HepG2 (cell line): ENCODE measurements at regions not wholly inside any gene's neighbourhood (a gene's known extent, or its start where the extent isn't known, plus 50 kb on each side); places are given as distances from the start of the nearest gene placed in this dataset.

ENCODE experiments used
- ATAC-seq: fragments of 200-7000 bp; cut with Tn5 transposase; 3 replicates; pipeline ENCODE4 v1.9.1; 2020; ENCODE audit warnings: mild to moderate bottlenecking, moderate library complexity
- BruUV-seq: library from RNA; stranded (reverse); fragments of 400-500 nt; replicated peaks from 2 replicates; lab custom pipeline; 2021; lab: Mats Ljungman, UMichigan
- CTCF ChIA-PET: fragments of 300-600 bp; formaldehyde crosslinking; extraction: SDS; loops from one replicate; lab custom pipeline; 2021; ENCODE audit warnings: low total read pairs, inconsistent platforms, low intra/inter-chr PET ratio; lab: Yijun Ruan, JAX
- POLR2A ChIA-PET: fragments of 350-600 bp; sonication (Branson Sonifier 250); formaldehyde crosslinking; loops from one replicate; lab custom pipeline; 2020; ENCODE audit warnings: antibody characterized with exemption, inconsistent platforms; lab: Yijun Ruan, JAX
- DNase-seq: peaks from one replicate; pipeline ENCODE4 v3.0.0-alpha.2; 2015; ENCODE audit warnings: low spot score
- FAIRE-seq: peaks from 3 replicates; lab custom pipeline; 2011; peaks lifted over from hg19 to GRCh38; lab: Jason Lieb, UNC
- H2AFZ ChIP-seq: one replicate; pipeline ENCODE4 v1.6.1; 2011; ENCODE audit warnings: low read length, inconsistent platforms
- H3K27ac ChIP-seq: fragments of 300-600 bp; 3 replicates; pipeline ENCODE4 v1.8.0; 2011; ENCODE audit warnings: mixed run types, mild to moderate bottlenecking, mixed read lengths, low read length, inconsistent platforms; ENCODE audit not compliant: insufficient read depth; ENCODE audit errors: extremely low read length
- H3K27me3 ChIP-seq, 2 experiments: fragments of 200-600 bp in 1 of 2; 2 replicates in 1 of 2; 3 replicates in 1 of 2; pipeline versions ENCODE4 v1.6.0 to v1.8.0; 2011; ENCODE audit warnings: low read length in 2 of 2, mild to moderate bottlenecking in 2 of 2, moderate library complexity in 2 of 2, inconsistent platforms in 1 of 2; ENCODE audit not compliant: insufficient read depth in 2 of 2, control insufficient read depth in 1 of 2
- H3K36me3 ChIP-seq, 2 experiments: fragments of 200-600 bp in 1 of 2; replicated peaks in 1 of 2; 2 replicates in 1 of 2; 3 replicates in 1 of 2; pipeline versions ENCODE4 v1.5.1 to v1.8.0; 2011; ENCODE audit warnings: low read length in 2 of 2, inconsistent platforms in 1 of 2; ENCODE audit not compliant: insufficient read depth in 2 of 2, control insufficient read depth in 1 of 2
- H3K4me1 ChIP-seq: 2 replicates; pipeline ENCODE4 v1.5.1; 2012; ENCODE audit warnings: low read length, inconsistent platforms; ENCODE audit not compliant: insufficient read depth
- H3K4me2 ChIP-seq: 2 replicates; pipeline ENCODE4 v1.6.0; 2011; ENCODE audit warnings: low read depth, low read length, inconsistent platforms
- H3K4me3 ChIP-seq, 3 experiments: fragments of 200-600 bp in 1 of 3; sonication (generic), shearing (Covaris generic) in 1 of 3; replicated peaks in 1 of 3; 2 replicates each; pipeline ENCODE4 v1.5.1; 2011 to 2016; ENCODE audit warnings: low read length in 3 of 3, inconsistent platforms in 2 of 3, low read depth in 2 of 3, mild to moderate bottlenecking in 2 of 3, control low read depth in 1 of 3, mixed read lengths in 1 of 3; ENCODE audit not compliant: insufficient read depth in 1 of 3
- H3K79me2 ChIP-seq: one replicate; pipeline ENCODE4 v1.6.1; 2011; ENCODE audit warnings: low read length, inconsistent platforms; ENCODE audit not compliant: insufficient read depth
- H3K9ac ChIP-seq: 2 replicates; pipeline ENCODE4 v1.6.0; 2011; ENCODE audit warnings: mild to moderate bottlenecking, low read depth, low read length, inconsistent platforms; ENCODE audit not compliant: insufficient read depth
- H3K9me3 ChIP-seq: 2 replicates; pipeline ENCODE4 v1.5.1; 2012; ENCODE audit warnings: mild to moderate bottlenecking, low read length
- H4K20me1 ChIP-seq: 2 replicates; pipeline ENCODE4 v1.6.0; 2011; ENCODE audit warnings: inconsistent platforms, mild to moderate bottlenecking, low read length, moderate library complexity; ENCODE audit not compliant: insufficient read depth
- ATF2 ChIP-seq: sonication (generic); formaldehyde crosslinking; IDR thresholded peaks from 2 replicates; pipeline ENCODE4 v1.4.0; 2020; ENCODE audit warnings: missing genetic modification reagents
- CBFB ChIP-seq: sonication (generic); formaldehyde crosslinking; IDR thresholded peaks from 2 replicates; pipeline ENCODE4 v1.4.0; 2020; ENCODE audit warnings: missing genetic modification reagents
- NFATC3 ChIP-seq: sonication (generic); formaldehyde crosslinking; IDR thresholded peaks from 2 replicates; pipeline ENCODE4 v1.5.1; 2020; ENCODE audit warnings: mild to moderate bottlenecking, missing genetic modification reagents
- PREB ChIP-seq: sonication (generic); formaldehyde crosslinking; IDR thresholded peaks from 2 replicates; pipeline ENCODE4 v1.4.0; 2020; ENCODE audit warnings: missing genetic modification reagents
- TCF7L2 ChIP-seq: IDR thresholded peaks from 2 replicates; pipeline ENCODE4 v1.6.1; 2011; ENCODE audit warnings: mild to moderate bottlenecking, low read depth, low read length, moderate library complexity
- ZBTB26 ChIP-seq: IDR thresholded peaks from 2 replicates; pipeline ENCODE4 v1.6.1; 2016; ENCODE audit warnings: missing compliant biosample characterization, missing genetic modification reagents, borderline replicate concordance
- ZNF441 ChIP-seq: sonication (generic); formaldehyde crosslinking; IDR thresholded peaks from 2 replicates; pipeline ENCODE4 v1.7.0; 2021; ENCODE audit warnings: missing genetic modification reagents, borderline replicate concordance
- ZNF547 ChIP-seq: sonication (generic); formaldehyde crosslinking; IDR thresholded peaks from 2 replicates; pipeline ENCODE4 v1.5.1; 2020; ENCODE audit warnings: mild to moderate bottlenecking, missing genetic modification reagents
- ZNF782 ChIP-seq: sonication (generic); formaldehyde crosslinking; IDR thresholded peaks from 2 replicates; pipeline ENCODE4 v1.4.0; 2020; ENCODE audit warnings: missing genetic modification reagents, mild to moderate bottlenecking, borderline replicate concordance
- in situ Hi-C: cut with HindIII; loops from 2 replicates; pipeline ENCODE4 v1.10.0; 2017; ENCODE audit warnings: low pct_unique_long_range_greater_than_20kb; ENCODE audit not compliant: extremely low pct_ligation_motif_present
- intact Hi-C: fragments of 100-400 bp; cut with micrococcal nuclease; formaldehyde crosslinking; loops from one replicate; pipeline ENCODE4 v1.10.0; 2022; ENCODE audit not compliant: unreplicated experiment

GRCh38 chrY:7543506-7543905 lies 632.0 kb upstream of the AMELY start:
- FAIRE-seq = no peak
- intact Hi-C loops = no loop called here
- CTCF ChIA-PET = no interaction called here

More at GRCh38 chrY:7543506-7543905, 632.0 kb upstream of the AMELY start:
- Histone ChIP-seq H3K9me3 (no peaks in the 10 kb centered on the region), H3K4me2 (no peak overlapping the region), H3K36me3 (no peaks in the 10 kb centered on the region), H3K79me2 (no peaks in the 10 kb centered on the region), H3K27ac (no peak overlapping the region), H3K27me3 (no peaks in the 10 kb centered on the region), H3K4me1 (no peaks in the 10 kb centered on the region), H2AFZ (no peak overlapping the region), H4K20me1 (no peaks in the 10 kb centered on the region), H3K9ac (no peak overlapping the region), H3K4me3 (no peak overlapping the region)
- TF ChIP-seq ZBTB26 = no peak
- no peak for TF ChIP-seq ZNF441 (CRISPR knock-in tag)
- TF ChIP-seq CBFB (CRISPR knock-in tag) = no peak
- no peak for TF ChIP-seq ZNF547 (CRISPR knock-in tag)
- no peak for TF ChIP-seq ATF2 (CRISPR knock-in tag)
- TF ChIP-seq PREB (CRISPR knock-in tag) = no peak
- no peak for TF ChIP-seq TCF7L2
- no peak for TF ChIP-seq NFATC3
- TF ChIP-seq ZNF782 (CRISPR knock-in tag) = no peak
- ATAC-seq (no peak), DNase-seq (no peak)
- no TSS peak for BruUV-seq
- in situ Hi-C loops = no loop called here
- POLR2A ChIA-PET = no interaction called here
